Large intestine (tissue), 3 donors: ENCODE measurements at regions not wholly inside any gene's neighbourhood (a gene's known extent, or its start where the extent isn't known, plus 50 kb on each side); places are given as distances from the start of the nearest gene placed in this dataset.

Experiments used
- DNase-seq, 2 donors: peaks; one replicate each; pipeline versions ENCODE4 v3.0.0 to v3.0.0-alpha.2; 2013
- H3K27ac ChIP-seq: one replicate; pipeline ENCODE4 v1.5.1; 2013; ENCODE audit warnings: low read length
- H3K27me3 ChIP-seq: 2 replicates; pipeline ENCODE4 v1.6.1; 2013; ENCODE audit warnings: low read length; ENCODE audit not compliant: control insufficient read depth, insufficient read depth
- H3K36me3 ChIP-seq: 2 replicates; pipeline ENCODE4 v1.6.1; 2013; ENCODE audit warnings: low read length; ENCODE audit not compliant: control insufficient read depth, insufficient read depth
- H3K4me1 ChIP-seq: one replicate; pipeline ENCODE4 v1.6.1; 2013; ENCODE audit warnings: low read length; ENCODE audit not compliant: control insufficient read depth, insufficient read depth
- H3K4me3 ChIP-seq: one replicate; pipeline ENCODE4 v1.5.1; 2013; ENCODE audit warnings: low read length
- H3K9me3 ChIP-seq: one replicate; pipeline ENCODE4 v1.6.1; 2013; ENCODE audit warnings: mild to moderate bottlenecking, low read depth, low read length, moderate library complexity; ENCODE audit not compliant: control insufficient read depth
- WGBS: methylation state at CpG from one replicate; pipeline ENCODE4 v1.1.5; 2013; ENCODE audit warnings: low lambda C conversion rate; ENCODE audit not compliant: insufficient coverage; 5-methylcytosine and 5-hydroxymethylcytosine counted together

DNA sequence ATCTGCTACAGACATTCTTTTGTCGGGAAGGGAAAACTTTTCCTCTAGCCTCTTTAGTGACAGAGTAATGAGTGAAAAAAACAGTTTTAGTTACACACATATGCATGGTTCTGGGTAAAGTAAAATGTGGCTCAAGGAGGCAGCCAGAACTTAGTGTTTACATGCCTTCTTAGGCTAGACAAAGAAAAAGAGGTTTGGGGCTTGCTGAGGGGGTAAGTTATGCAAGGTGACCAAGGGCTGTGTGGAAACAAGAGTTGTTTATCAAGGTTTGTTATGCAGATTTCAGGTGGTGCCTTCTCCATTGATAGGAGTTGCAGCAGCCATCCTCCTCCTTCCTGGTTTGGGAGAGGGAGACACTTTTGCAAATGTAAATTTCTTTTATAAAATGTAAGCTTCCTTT lies 66.5 kb upstream of the RAB3GAP2 start:
- H3K9me3 ChIP-seq: no peaks in the 10 kb centered on the region
- DNase-seq: no peak
- H3K4me1 ChIP-seq: no peaks in the 10 kb centered on the region
- no peak overlapping the region for H3K27ac ChIP-seq
- no peaks in the 10 kb centered on the region for H3K27me3 ChIP-seq
- WGBS: 71% methylated on average over 1 of the region's 1 CpG
- H3K36me3 ChIP-seq: no peaks in the 10 kb centered on the region
- no peak overlapping the region for H3K4me3 ChIP-seq

DNA sequence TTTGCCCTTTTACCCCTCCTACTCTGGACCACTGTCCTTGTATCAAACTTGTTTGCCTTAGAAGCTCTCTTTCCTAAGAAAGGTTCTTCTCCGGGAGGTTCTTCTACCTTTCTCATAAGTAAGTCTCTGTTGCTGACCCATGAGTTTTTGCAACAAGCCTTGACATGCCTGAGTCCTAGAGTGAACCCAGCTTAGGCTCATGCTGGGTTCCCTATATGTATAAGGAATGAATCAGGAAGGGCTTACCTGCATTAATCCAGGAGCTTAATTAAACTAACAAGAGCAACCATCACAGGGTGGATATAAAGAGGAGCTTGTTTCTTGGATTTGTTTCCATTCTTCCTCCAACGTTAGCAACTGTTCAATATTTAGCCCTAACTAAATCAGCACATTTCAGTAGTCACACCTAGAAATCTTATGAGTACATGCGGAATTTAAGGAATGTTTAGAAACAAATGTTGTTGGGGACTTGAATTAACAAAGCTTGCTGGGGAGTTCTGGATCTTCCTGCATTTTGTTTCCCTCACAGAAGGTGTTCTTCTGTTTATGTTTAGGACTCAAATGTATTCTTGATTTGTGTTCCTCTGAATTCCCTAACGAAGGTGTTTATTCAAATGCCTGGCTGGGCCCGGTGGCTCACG lies 64.3 kb upstream of the RAB3GAP2 start:
- no peak overlapping the region for H3K4me3 ChIP-seq
- H3K4me1 ChIP-seq: no peaks in the 10 kb centered on the region
- no peak overlapping the region for H3K27ac ChIP-seq
- no peaks in the 10 kb centered on the region for H3K27me3 ChIP-seq
- WGBS: 100% methylated on average over 1 of the region's 6 CpGs
- no peak for DNase-seq
- H3K36me3 ChIP-seq: no peaks in the 10 kb centered on the region
- H3K9me3 ChIP-seq: no peaks in the 10 kb centered on the region

GRCh38 chr1:220335668-220336067 lies 63.4 kb upstream of the RAB3GAP2 start:
- no CpG with 5 or more reads among the region's 4 CpGs for WGBS
- Histone ChIP-seq H3K36me3 (no peaks in the 10 kb centered on the region), H3K9me3 (no peaks in the 10 kb centered on the region), H3K4me3 (no peak overlapping the region), H3K27ac (no peak overlapping the region), H3K27me3 (no peaks in the 10 kb centered on the region), H3K4me1 (no peaks in the 10 kb centered on the region)
- DNase-seq: no peak

DNA sequence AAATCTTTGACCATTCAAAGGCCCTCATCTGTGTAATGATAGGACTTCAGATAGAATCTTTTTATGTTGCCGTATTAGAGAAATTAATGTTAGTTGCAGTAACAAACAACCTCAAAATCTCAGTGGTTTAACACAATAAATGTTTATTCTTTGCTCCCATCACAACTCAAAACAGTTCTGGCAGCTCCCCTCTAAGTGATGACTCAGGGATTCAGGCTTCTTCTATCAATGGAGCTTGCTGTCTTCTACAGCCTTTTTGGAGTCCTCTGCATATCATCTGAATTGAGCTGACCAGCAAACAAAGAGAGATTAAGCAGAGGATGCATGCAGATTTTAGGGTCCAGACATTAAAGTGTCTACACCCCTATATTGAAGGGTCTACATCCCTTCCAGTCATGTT lies 59.1 kb upstream of the RAB3GAP2 start:
- Histone ChIP-seq H3K36me3 (no peaks in the 10 kb centered on the region), H3K27me3 (no peaks in the 10 kb centered on the region), H3K4me3 (no peak overlapping the region), H3K9me3 (no peaks in the 10 kb centered on the region), H3K27ac (no peak overlapping the region), H3K4me1 (no peaks in the 10 kb centered on the region)
- WGBS: no CpG with 5 or more reads among the region's 1 CpG
- DNase-seq: no peak

- H3K27me3 ChIP-seq: no peaks in the 10 kb centered on the region
- H3K4me3 ChIP-seq: no peak overlapping the region
- H3K4me1 ChIP-seq: no peaks in the 10 kb centered on the region
- no peaks in the 10 kb centered on the region for H3K9me3 ChIP-seq
- WGBS: no CpG with 5 or more reads among the region's 3 CpGs
- no peak overlapping the region for H3K27ac ChIP-seq
- DNase-seq: peak; percentile 14 to 50
- no peaks in the 10 kb centered on the region for H3K36me3 ChIP-seq
Measured at GRCh38 chr1:220330265-220330664, 58.0 kb upstream of the RAB3GAP2 start.

- WGBS: 67% methylated on average over 1 of the region's 6 CpGs
- no peak overlapping the region for H3K4me3 ChIP-seq
- H3K27me3 ChIP-seq: no peaks in the 10 kb centered on the region
- H3K36me3 ChIP-seq: no peaks in the 10 kb centered on the region
- DNase-seq: no peak
- no peak overlapping the region for H3K27ac ChIP-seq
- no peaks in the 10 kb centered on the region for H3K4me1 ChIP-seq
- H3K9me3 ChIP-seq: no peaks in the 10 kb centered on the region
Measured at GRCh38 chr1:220327106-220327505, 54.9 kb upstream of the RAB3GAP2 start.

- Histone ChIP-seq H3K27me3 (no peaks in the 10 kb centered on the region), H3K27ac (no peak overlapping the region), H3K9me3 (no peaks in the 10 kb centered on the region), H3K4me1 (no peaks in the 10 kb centered on the region), H3K36me3 (no peaks in the 10 kb centered on the region), H3K4me3 (no peak overlapping the region)
- no CpG with 5 or more reads among the region's 2 CpGs for WGBS
- DNase-seq: no peak
Measured at GRCh38 chr1:220326578-220326977, 54.3 kb upstream of the RAB3GAP2 start.

DNA sequence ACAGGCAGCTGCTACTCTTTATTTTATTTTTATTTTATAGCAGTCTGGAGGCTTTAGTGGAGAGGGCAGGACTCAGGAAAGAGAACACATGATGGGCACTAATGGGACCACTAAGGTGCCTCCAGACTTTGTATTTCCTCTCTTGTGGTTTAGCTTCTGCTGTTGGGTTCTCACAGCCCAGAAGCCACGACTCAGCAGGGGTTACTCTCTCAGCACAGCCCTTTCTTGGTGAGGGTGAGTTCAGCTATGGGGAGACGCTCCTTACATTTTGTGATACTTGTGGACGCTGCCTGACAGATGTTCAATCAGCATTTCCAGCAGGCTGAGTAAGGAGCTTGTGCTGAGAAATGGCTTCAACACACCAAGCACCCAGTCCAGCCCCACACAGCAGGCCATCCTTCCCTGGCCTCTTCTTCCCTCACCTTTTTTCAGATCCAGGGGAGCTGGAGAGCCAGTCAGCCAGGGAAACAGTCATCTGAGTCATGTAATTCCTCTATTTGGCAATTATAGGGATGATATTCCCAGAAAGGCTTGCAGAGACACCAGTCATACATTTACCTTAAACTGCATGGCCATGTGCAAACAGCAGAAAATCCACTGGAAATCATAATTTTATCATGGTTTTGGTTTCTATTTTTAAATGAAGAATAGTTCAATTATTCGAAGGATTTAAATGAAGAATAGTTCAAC lies 53.2 kb upstream of the RAB3GAP2 start:
- Histone ChIP-seq H3K4me3 (no peak overlapping the region), H3K36me3 (no peaks in the 10 kb centered on the region)

GRCh38 chr1:220323717-220324116 lies 51.5 kb upstream of the RAB3GAP2 start:
- H3K27ac ChIP-seq: no peak overlapping the region
- no peak for DNase-seq
- H3K36me3 ChIP-seq: no peaks in the 10 kb centered on the region
- H3K4me3 ChIP-seq: no peak overlapping the region
- no CpG with 5 or more reads among the region's 4 CpGs for WGBS
- H3K9me3 ChIP-seq: no peaks in the 10 kb centered on the region
- H3K27me3 ChIP-seq: no peaks in the 10 kb centered on the region
- H3K4me1 ChIP-seq: no peaks in the 10 kb centered on the region

More for the DNA sequence above, 53.2 kb upstream of the RAB3GAP2 start:
- no peak overlapping the region for H3K27ac ChIP-seq
- no peaks in the 10 kb centered on the region for H3K9me3 ChIP-seq
- DNase-seq: no peak
- WGBS: no CpG with 5 or more reads among the region's 4 CpGs
- H3K27me3 ChIP-seq: no peaks in the 10 kb centered on the region
- no peaks in the 10 kb centered on the region for H3K4me1 ChIP-seq

DNA sequence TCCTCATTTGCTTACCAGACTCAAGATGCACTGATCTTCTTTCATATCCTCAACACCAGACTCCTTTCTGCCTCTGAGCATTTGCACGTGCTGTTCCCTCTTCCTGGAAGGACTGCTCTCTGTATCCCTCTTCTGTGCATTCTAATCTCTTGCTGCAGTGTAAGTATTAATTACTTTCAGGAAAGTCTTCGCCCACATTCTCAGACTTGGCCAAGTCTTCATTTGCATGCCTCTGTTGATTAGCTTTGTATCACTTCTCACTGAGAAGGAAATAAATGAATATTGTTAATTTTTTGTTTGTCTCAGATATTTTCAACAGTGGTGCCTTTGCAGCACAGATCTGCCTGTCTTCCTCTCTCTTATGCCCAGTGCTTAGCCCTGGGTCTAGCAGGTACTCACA lies 50.3 kb upstream of the RAB3GAP2 start:
- H3K27me3 ChIP-seq: no peaks in the 10 kb centered on the region
- H3K36me3 ChIP-seq: no peaks in the 10 kb centered on the region
- H3K9me3 ChIP-seq: no peaks in the 10 kb centered on the region
- no peak overlapping the region for H3K4me3 ChIP-seq
- H3K27ac ChIP-seq: no peak overlapping the region
- no peaks in the 10 kb centered on the region for H3K4me1 ChIP-seq
- no peak for DNase-seq
- WGBS: 100% methylated on average over 1 of the region's 2 CpGs
